Endodermal cell (in vitro differentiated cells): ENCODE measurements at regions not wholly inside any gene's neighbourhood (a gene's known extent, or its start where the extent isn't known, plus 50 kb on each side); places are given as distances from the start of the nearest gene placed in this dataset.

ENCODE experiments used
- DNase-seq: peaks from one replicate; pipeline ENCODE4 v3.0.0-alpha.2; 2017
- H3K27ac ChIP-seq: 2 replicates; pipeline ENCODE4 v1.5.1; 2013; ENCODE audit warnings: mild to moderate bottlenecking, low read depth, low read length, moderate library complexity
- H3K27me3 ChIP-seq: 2 replicates; pipeline ENCODE4 v1.6.1; 2013; ENCODE audit warnings: mild to moderate bottlenecking, low read length, moderate library complexity; ENCODE audit not compliant: insufficient read depth, control insufficient read depth, poor library complexity, severe bottlenecking
- H3K36me3 ChIP-seq: 2 replicates; pipeline ENCODE4 v1.7.0; 2013; ENCODE audit warnings: mild to moderate bottlenecking, low read length, moderate library complexity; ENCODE audit not compliant: control insufficient read depth, insufficient read depth
- H3K4me1 ChIP-seq: one replicate; pipeline ENCODE4 v1.7.0; 2013; ENCODE audit warnings: low read length; ENCODE audit not compliant: control insufficient read depth, insufficient read depth
- H3K4me3 ChIP-seq: 2 replicates; pipeline ENCODE4 v1.5.1; 2013; ENCODE audit warnings: mild to moderate bottlenecking, low read length, moderate library complexity
- H3K9ac ChIP-seq: 2 replicates; pipeline ENCODE4 v1.6.1; 2013; ENCODE audit warnings: mild to moderate bottlenecking, low read length, moderate library complexity; ENCODE audit not compliant: poor library complexity, severe bottlenecking; ENCODE audit errors: extremely low read depth
- H3K9me3 ChIP-seq: 2 replicates; pipeline ENCODE4 v1.6.1; 2013; ENCODE audit warnings: mild to moderate bottlenecking, low read length, moderate library complexity; ENCODE audit not compliant: control insufficient read depth
- H3K27ac Mint-ChIP-seq: 2 replicates; pipeline ENCODE4 v1.8.0; 2020; ENCODE audit warnings: mixed read lengths
- H3K27me3 Mint-ChIP-seq: 2 replicates; pipeline ENCODE4 v1.8.0; 2021; ENCODE audit warnings: mild to moderate bottlenecking, mixed read lengths; ENCODE audit not compliant: insufficient read depth
- H3K36me3 Mint-ChIP-seq: 2 replicates; pipeline ENCODE4 v1.8.0; 2020; ENCODE audit warnings: low read depth, mixed read lengths
- H3K4me1 Mint-ChIP-seq: 2 replicates; pipeline ENCODE4 v1.8.0; 2020; ENCODE audit warnings: mixed read lengths
- H3K4me3 Mint-ChIP-seq: 2 replicates; pipeline ENCODE4 v1.8.0; 2020; ENCODE audit warnings: mild to moderate bottlenecking, moderate library complexity, mixed read lengths
- H3K9me3 Mint-ChIP-seq: 2 replicates; pipeline ENCODE4 v1.8.0; 2020; ENCODE audit warnings: mild to moderate bottlenecking, mixed read lengths
- WGBS, 2 experiments: methylation state at CpG; one replicate each; pipeline versions ENCODE4 v1.1.5 to v1.1.7; 2013; ENCODE audit warnings: missing lambda C conversion rate in 2 of 2, mixed read lengths in 1 of 2; ENCODE audit not compliant: insufficient coverage in 1 of 2, insufficient read length in 1 of 2; 5-methylcytosine and 5-hydroxymethylcytosine counted together
- TF ChIP-seq, protein P1 (sequence below): fragments of 200-600 bp; sonication (generic); conservative IDR thresholded peaks from 2 replicates; pipeline ENCODE4 v1.5.0; 2021; ENCODE audit warnings: antibody characterized with exemption, mild to moderate bottlenecking

DNA sequence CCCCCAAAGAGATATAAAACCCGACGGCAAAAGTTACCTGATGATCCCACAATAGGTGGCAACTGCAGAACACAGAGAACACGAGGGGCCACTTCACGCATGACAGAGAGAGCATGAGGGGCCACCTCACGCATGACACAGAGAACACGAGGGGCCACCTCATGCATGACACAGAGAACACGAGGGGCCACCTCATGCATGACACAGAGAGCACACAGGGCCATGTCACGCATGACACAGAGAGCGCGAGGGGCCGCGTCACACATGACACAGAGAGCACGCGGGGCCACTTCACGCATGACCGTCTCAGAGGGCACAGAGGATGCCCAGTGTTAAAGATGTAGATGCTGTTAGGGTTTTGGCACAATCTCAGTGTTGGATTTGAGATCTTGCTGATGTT, 1359.5 kb downstream of the TBC1D22A start:
- no peaks in the 10 kb centered on the region for H3K9me3 Mint-ChIP-seq
- H3K36me3 Mint-ChIP-seq: no peaks in the 10 kb centered on the region
- DNase-seq: no peak
- H3K27ac Mint-ChIP-seq: no peak overlapping the region
- Histone ChIP-seq H3K4me3 (no peak overlapping the region), H3K27me3 (no peaks in the 10 kb centered on the region), H3K27ac (no peak overlapping the region), H3K36me3 (no peaks in the 10 kb centered on the region), H3K9me3 (no peaks in the 10 kb centered on the region), H3K9ac (no peak overlapping the region), H3K4me1 (no peaks in the 10 kb centered on the region)
- 91 to 92% methylated on average over 16 of the region's 16 CpGs for WGBS, 2 experiments
- no peaks in the 10 kb centered on the region for H3K27me3 Mint-ChIP-seq
- H3K4me3 Mint-ChIP-seq: no peak overlapping the region
- no peaks in the 10 kb centered on the region for H3K4me1 Mint-ChIP-seq
- TF ChIP-seq, protein P1, sequence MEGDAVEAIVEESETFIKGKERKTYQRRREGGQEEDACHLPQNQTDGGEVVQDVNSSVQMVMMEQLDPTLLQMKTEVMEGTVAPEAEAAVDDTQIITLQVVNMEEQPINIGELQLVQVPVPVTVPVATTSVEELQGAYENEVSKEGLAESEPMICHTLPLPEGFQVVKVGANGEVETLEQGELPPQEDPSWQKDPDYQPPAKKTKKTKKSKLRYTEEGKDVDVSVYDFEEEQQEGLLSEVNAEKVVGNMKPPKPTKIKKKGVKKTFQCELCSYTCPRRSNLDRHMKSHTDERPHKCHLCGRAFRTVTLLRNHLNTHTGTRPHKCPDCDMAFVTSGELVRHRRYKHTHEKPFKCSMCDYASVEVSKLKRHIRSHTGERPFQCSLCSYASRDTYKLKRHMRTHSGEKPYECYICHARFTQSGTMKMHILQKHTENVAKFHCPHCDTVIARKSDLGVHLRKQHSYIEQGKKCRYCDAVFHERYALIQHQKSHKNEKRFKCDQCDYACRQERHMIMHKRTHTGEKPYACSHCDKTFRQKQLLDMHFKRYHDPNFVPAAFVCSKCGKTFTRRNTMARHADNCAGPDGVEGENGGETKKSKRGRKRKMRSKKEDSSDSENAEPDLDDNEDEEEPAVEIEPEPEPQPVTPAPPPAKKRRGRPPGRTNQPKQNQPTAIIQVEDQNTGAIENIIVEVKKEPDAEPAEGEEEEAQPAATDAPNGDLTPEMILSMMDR: no peak

DNA sequence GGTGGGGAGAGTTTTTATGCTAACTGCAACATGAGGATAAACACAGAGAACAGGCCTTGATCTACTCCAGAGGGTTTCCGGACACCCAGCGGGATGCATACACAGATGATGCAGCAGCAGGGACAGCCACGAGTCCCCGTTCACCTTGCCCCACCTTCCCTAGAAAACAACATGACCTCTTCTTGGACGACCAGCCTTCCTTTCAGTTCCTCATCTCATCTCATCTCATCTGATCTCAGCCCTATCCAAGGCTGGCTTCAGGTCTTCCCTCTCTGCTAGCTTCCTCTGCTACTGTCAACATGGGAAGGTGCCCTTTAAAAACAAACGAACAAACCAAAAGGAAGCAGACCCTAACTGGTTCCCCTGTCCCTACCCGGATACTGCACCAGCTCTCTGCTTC, 1356.2 kb downstream of the TBC1D22A start:
- no peaks in the 10 kb centered on the region for H3K27me3 ChIP-seq
- H3K4me3 ChIP-seq: no peak overlapping the region
- H3K36me3 Mint-ChIP-seq: no peaks in the 10 kb centered on the region
- H3K27me3 Mint-ChIP-seq: no peaks in the 10 kb centered on the region
- 88 to 94% methylated on average over 5 to 7 of the region's 7 CpGs for WGBS, 2 experiments
- TF ChIP-seq, protein P1: no peak
- no peak overlapping the region for H3K27ac Mint-ChIP-seq
- H3K4me1 ChIP-seq: no peaks in the 10 kb centered on the region
- DNase-seq: no peak
- H3K9ac ChIP-seq: no peak overlapping the region
- no peaks in the 10 kb centered on the region for H3K9me3 Mint-ChIP-seq
- H3K27ac ChIP-seq: no peak overlapping the region
- no peaks in the 10 kb centered on the region for H3K9me3 ChIP-seq
- H3K4me1 Mint-ChIP-seq: no peaks in the 10 kb centered on the region
- H3K36me3 ChIP-seq: no peaks in the 10 kb centered on the region
- no peak overlapping the region for H3K4me3 Mint-ChIP-seq

DNA sequence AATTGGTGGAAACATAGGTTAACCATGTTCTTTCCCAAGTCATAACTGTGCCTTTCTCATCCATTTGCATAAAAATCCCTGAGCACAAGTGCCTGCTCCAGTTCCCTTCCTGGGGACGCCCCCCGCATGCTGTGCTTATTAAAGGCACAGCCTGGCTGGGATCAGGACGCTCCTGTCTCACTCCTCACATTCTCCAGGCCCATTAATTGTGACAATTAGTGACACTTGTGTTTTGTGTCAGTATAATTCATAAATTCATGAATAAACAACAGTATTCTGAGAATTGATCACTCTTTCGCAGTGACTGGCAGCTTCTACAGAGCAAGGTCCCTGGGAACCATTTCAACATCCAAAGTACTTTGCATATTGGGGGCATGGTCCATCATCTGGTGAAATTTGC, 1354.4 kb downstream of the TBC1D22A start:
- Mint-ChIP-seq H3K27ac (no peak overlapping the region), H3K4me1 (no peaks in the 10 kb centered on the region), H3K27me3 (no peaks in the 10 kb centered on the region), H3K9me3 (no peaks in the 10 kb centered on the region), H3K4me3 (no peak overlapping the region), H3K36me3 (no peaks in the 10 kb centered on the region)
- Histone ChIP-seq H3K9ac (no peak overlapping the region), H3K36me3 (no peaks in the 10 kb centered on the region), H3K27ac (no peak overlapping the region), H3K9me3 (no peaks in the 10 kb centered on the region), H3K4me1 (no peaks in the 10 kb centered on the region), H3K4me3 (no peak overlapping the region), H3K27me3 (no peaks in the 10 kb centered on the region)
- 68 to 89% methylated on average over 3 to 4 of the region's 4 CpGs for WGBS, 2 experiments
- DNase-seq: no peak
- TF ChIP-seq, protein P1: no peak
